GM12878 (cell line): ENCODE measurements at regions not wholly inside any gene's neighbourhood (a gene's known extent, or its start where the extent isn't known, plus 50 kb on each side); places are given as distances from the start of the nearest gene placed in this dataset.

Experiments
- ATAC-seq: fragments of 200-7000 bp; cut with Tn5 transposase; 3 replicates; pipeline ENCODE4 v1.9.1; 2020; ENCODE audit warnings: mild to moderate bottlenecking, moderate library complexity
- BruUV-seq: library from RNA; stranded (reverse); fragments of 400-500 nt; replicated peaks from 2 replicates; lab custom pipeline; 2021; lab: Mats Ljungman, UMichigan
- CTCF ChIA-PET: fragments of 300-600 bp; sonication (Branson Sonifier 250); formaldehyde crosslinking; extraction: SDS; loops from one replicate; lab custom pipeline; 2021; ENCODE audit warnings: inconsistent platforms; lab: Yijun Ruan, JAX
- POLR2A ChIA-PET: fragments of 350-600 bp; formaldehyde crosslinking; extraction: SDS; loops from one replicate; lab custom pipeline; 2021; ENCODE audit warnings: inconsistent platforms; lab: Charles Lee
- RAD21 ChIA-PET: fragments of 300-600 bp; sonication (Branson Sonifier 250); formaldehyde crosslinking; loops from one replicate; lab custom pipeline; 2023; ENCODE audit warnings: antibody characterized with exemption; ENCODE audit not compliant: unreplicated experiment; lab: Charles Lee
- SMC1A ChIA-PET: fragments of 300-600 bp; sonication (Branson Sonifier 250); formaldehyde crosslinking; loops from one replicate; lab custom pipeline; 2023; ENCODE audit not compliant: unreplicated experiment, uncharacterized antibody; lab: Charles Lee
- DNase-seq: peaks from one replicate; pipeline ENCODE4 v3.0.0-alpha.2; 2011; ENCODE audit warnings: low read depth, low spot score
- FAIRE-seq: peaks from 3 replicates; lab custom pipeline; 2011; peaks lifted over from hg19 to GRCh38; lab: Jason Lieb, UNC
- H2AFZ ChIP-seq: 2 replicates; pipeline ENCODE4 v1.6.0; 2011; ENCODE audit warnings: low read depth, low read length, control low read depth; ENCODE audit not compliant: control insufficient read depth
- H3K27ac ChIP-seq: 2 replicates; pipeline ENCODE4 v1.5.1; 2011; ENCODE audit warnings: control low read depth; ENCODE audit not compliant: control insufficient read depth, insufficient read depth
- H3K27me3 ChIP-seq, 2 experiments: replicated peaks in 1 of 2; 2 replicates each; pipeline versions ENCODE4 v1.6.0 to v1.6.1; 2011; ENCODE audit warnings: low read length in 1 of 2; ENCODE audit not compliant: control insufficient read depth in 2 of 2, insufficient read depth in 2 of 2
- H3K36me3 ChIP-seq, 2 experiments: 2 replicates each; pipeline ENCODE4 v1.5.1; 2011; ENCODE audit warnings: low read length in 1 of 2; ENCODE audit not compliant: control insufficient read depth in 2 of 2, insufficient read depth in 2 of 2
- H3K4me1 ChIP-seq: 2 replicates; pipeline ENCODE4 v1.6.1; 2011; ENCODE audit warnings: mild to moderate bottlenecking, low read length, moderate library complexity, mixed read lengths; ENCODE audit not compliant: control insufficient read depth, insufficient read depth
- H3K4me2 ChIP-seq: 2 replicates; pipeline ENCODE4 v1.6.0; 2011; ENCODE audit warnings: control low read depth; ENCODE audit not compliant: control insufficient read depth, insufficient read depth
- H3K4me3 ChIP-seq: fragments of 200-600 bp; sonication (generic); 2 replicates; pipeline ENCODE4 v1.5.1; 2016
- H3K79me2 ChIP-seq: 2 replicates; pipeline ENCODE4 v1.6.0; 2011; ENCODE audit warnings: low read length; ENCODE audit not compliant: control insufficient read depth, insufficient read depth
- H3K9ac ChIP-seq: 2 replicates; pipeline ENCODE4 v1.8.0; 2011; ENCODE audit warnings: low read length, control low read depth, mixed read lengths; ENCODE audit not compliant: control insufficient read depth, insufficient read depth
- H3K9me3 ChIP-seq: replicated peaks from 3 replicates; pipeline ENCODE4 v1.5.1; 2011; ENCODE audit warnings: mild to moderate bottlenecking, low read length; ENCODE audit not compliant: control insufficient read depth, insufficient read depth
- H4K20me1 ChIP-seq: 2 replicates; pipeline ENCODE4 v1.6.0; 2011; ENCODE audit not compliant: control insufficient read depth, insufficient read depth
- ASH2L ChIP-seq: fragments of 300-600, 200-600 bp; sonication (generic); IDR thresholded peaks from 2 replicates; pipeline ENCODE4 v1.6.1; 2017; ENCODE audit warnings: low read depth, mild to moderate bottlenecking, borderline replicate concordance
- BHLHE40 ChIP-seq, 2 experiments: fragments of 450-650 bp in 1 of 2; IDR thresholded peaks; 2 replicates each; pipeline ENCODE4 v1.6.1; 2011 to 2017; ENCODE audit warnings: low read depth in 2 of 2, borderline replicate concordance in 1 of 2, improper control_type of control experiment in 1 of 2, low read length in 1 of 2, mild to moderate bottlenecking in 1 of 2
- CEBPB ChIP-seq, 2 experiments: fragments of 150-350 bp in 1 of 2; IDR thresholded peaks; 2 replicates each; pipeline ENCODE4 v1.6.1; 2012 to 2014; ENCODE audit warnings: low read depth in 2 of 2, low read length in 2 of 2, borderline replicate concordance in 1 of 2, inconsistent platforms in 1 of 2
- ETV6 ChIP-seq, 2 experiments: fragments of 450-650 bp in 1 of 2; IDR thresholded peaks in 1 of 2; conservative IDR thresholded peaks in 1 of 2; 2 replicates each; pipeline ENCODE4 v1.6.1; 2014; ENCODE audit warnings: antibody characterized with exemption in 1 of 2, borderline replicate concordance in 1 of 2, low read depth in 1 of 2, mild to moderate bottlenecking in 1 of 2, moderate library complexity in 1 of 2
- HDGF ChIP-seq: fragments of 450-650 bp; IDR thresholded peaks from 2 replicates; pipeline ENCODE4 v1.6.1; 2016; ENCODE audit warnings: antibody characterized with exemption
- IRF3 ChIP-seq: fragments of 450-650 bp; IDR thresholded peaks from 2 replicates; pipeline ENCODE4 v1.6.1; 2014; ENCODE audit warnings: mild to moderate bottlenecking
- NFXL1 ChIP-seq: fragments of 450-650 bp; IDR thresholded peaks from 2 replicates; pipeline ENCODE4 v1.6.1; 2017; ENCODE audit warnings: antibody characterized with exemption, mild to moderate bottlenecking, borderline replicate concordance
- NR2F1 ChIP-seq: fragments of 450-650 bp; conservative IDR thresholded peaks from 2 replicates; pipeline ENCODE4 v1.6.1; 2017; ENCODE audit warnings: mild to moderate bottlenecking
- RELA ChIP-seq: fragments of 450-650 bp; IDR thresholded peaks from 2 replicates; pipeline ENCODE4 v1.8.0; 2014; ENCODE audit warnings: borderline replicate concordance; ENCODE audit not compliant: partially characterized antibody
- ZBTB4 ChIP-seq: fragments of 450-650 bp; formaldehyde crosslinking; IDR thresholded peaks from 2 replicates; pipeline ENCODE4 v1.4.0; 2022; ENCODE audit warnings: mild to moderate bottlenecking, moderate library complexity
- WGBS: methylation state at CpG from one replicate; pipeline ENCODE4 v1.1.6; 2016; ENCODE audit warnings: low lambda C conversion rate; ENCODE audit not compliant: insufficient replicate concordance, insufficient coverage; ENCODE audit errors: missing lambda C conversion rate; 5-methylcytosine and 5-hydroxymethylcytosine counted together
- in situ Hi-C: fragments of 300-500 bp; cut with MboI; formaldehyde crosslinking; loops from 9 replicates; pipeline ENCODE4 v1.14.3; 2018; ENCODE audit warnings: mixed read lengths
- intact Hi-C: fragments of 100-400 bp; cut with micrococcal nuclease; formaldehyde crosslinking; loops from one replicate; pipeline ENCODE4 v1.14.2; 2022; ENCODE audit not compliant: unreplicated experiment

DNA sequence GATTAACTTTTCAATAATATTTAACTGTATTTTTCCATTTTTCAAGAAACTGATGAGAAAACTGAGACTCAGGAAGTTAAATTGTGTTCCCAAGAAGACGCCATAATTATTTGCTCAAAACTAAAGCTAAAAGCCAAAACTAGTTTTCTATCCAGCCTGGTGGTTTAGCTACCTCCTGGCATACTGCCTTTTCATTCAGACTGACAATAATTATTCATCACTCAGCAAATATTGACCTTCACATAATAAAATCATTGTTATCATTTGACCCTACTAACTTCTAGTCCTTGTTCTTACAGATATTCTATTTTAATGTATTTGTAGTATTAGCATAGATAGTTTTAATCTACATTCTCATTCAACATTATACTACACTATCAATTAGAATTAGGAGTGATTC lies 210.6 kb upstream of the GADL1 start (continued):
- TF ChIP-seq ASH2L, result no peak
- no peak for TF ChIP-seq ETV6 (conservative IDR thresholded peaks at IDR 0.05 in 1 of 2, IDR thresholded peaks at IDR 0.05 in 1 of 2; ENCODE audit: borderline replicate concordance in 1 of 2, low read depth in 1 of 2)
- TF ChIP-seq NR2F1, result no peak
- TF ChIP-seq, all 136 proteins: peak for 0

DNA sequence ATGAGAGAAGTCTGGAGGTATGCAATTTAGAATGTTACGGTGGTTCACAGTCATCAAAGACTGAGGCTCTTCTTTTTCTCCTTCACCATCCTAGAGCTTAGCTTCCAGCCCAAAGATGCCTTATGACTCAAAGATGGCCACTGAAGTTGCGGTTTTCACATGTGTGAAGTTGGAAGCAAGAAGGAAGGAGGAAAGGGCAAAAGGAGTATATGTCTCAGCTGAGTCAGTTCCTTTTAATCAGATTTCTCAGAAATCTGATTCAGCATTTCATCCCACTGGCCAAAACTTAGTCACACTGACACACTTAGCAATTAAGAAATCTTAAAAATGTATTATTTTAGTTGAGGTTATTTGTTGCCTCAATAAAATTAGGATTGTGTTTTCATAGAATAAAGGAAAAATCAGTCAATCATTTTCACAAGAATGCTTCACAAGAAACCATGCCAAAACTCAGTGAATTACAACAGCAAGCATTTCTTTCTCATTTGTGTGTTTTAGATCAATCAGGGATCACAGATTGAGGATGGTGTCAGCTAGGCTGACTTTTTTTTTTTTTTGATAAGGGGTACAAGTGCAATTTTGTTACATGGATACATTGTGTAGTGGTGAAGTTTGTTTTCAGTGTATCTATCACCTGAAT lies 211.1 kb upstream of the GADL1 start:
- intact Hi-C loops (no loop called here), in situ Hi-C loops (no loop called here)
- no peak for DNase-seq
- SMC1A ChIA-PET, result interaction anchor here (2.9 kb wide), 1 partner anchor 10 kb away, joined by 7 read pairs; no protein-coding TSS in a partner anchor
- no peak for ATAC-seq
- POLR2A ChIA-PET, result no interaction called here
- Histone ChIP-seq H3K27ac (no peak overlapping the region), H3K36me3 (no peaks in the 10 kb centered on the region), H3K9me3 (no peaks in the 10 kb centered on the region; the same call in 2 of the 3 replicates), H3K4me3 (no peak overlapping the region), H3K4me1 (no peaks in the 10 kb centered on the region), H3K79me2 (no peaks in the 10 kb centered on the region), H2AFZ (no peak overlapping the region), H3K9ac (no peak overlapping the region), H3K4me2 (no peak overlapping the region), H4K20me1 (no peaks in the 10 kb centered on the region), H3K27me3 (no peaks in the 10 kb centered on the region)
- CTCF ChIA-PET, result interaction anchor here (0.6 kb wide), 1 partner anchor 162 kb away, joined by 3 read pairs; no protein-coding TSS in a partner anchor
- RAD21 ChIA-PET, result no interaction called here
- WGBS, result 47% methylated on average over 2 of the region's 2 CpGs
- FAIRE-seq, result no peak
- BruUV-seq, result no TSS peak
- TF ChIP-seq HDGF, result no peak
- TF ChIP-seq IRF3, result no peak
- no peak for TF ChIP-seq ZBTB4 (CRISPR knock-in tag)
- TF ChIP-seq NFXL1, result no peak
- no peak for TF ChIP-seq BHLHE40 (IDR thresholded peaks at IDR 0.05; ENCODE audit: borderline replicate concordance in 1 of 2, low read depth in 2 of 2, low read length in 1 of 2)
- TF ChIP-seq RELA, result no peak
- no peak for TF ChIP-seq CEBPB (IDR thresholded peaks at IDR 0.05; ENCODE audit: borderline replicate concordance in 1 of 2, low read depth in 2 of 2, low read length in 2 of 2)
